Fibroblast of peridontal ligament (primary cell): ENCODE measurements at regions not wholly inside any gene's neighbourhood (a gene's known extent, or its start where the extent isn't known, plus 50 kb on each side); places are given as distances from the start of the nearest gene placed in this dataset.

Source experiments
- DNase-seq: peaks from one replicate; pipeline ENCODE4 v3.0.0-alpha.2; 2010; ENCODE audit errors: extremely low read depth

DNA sequence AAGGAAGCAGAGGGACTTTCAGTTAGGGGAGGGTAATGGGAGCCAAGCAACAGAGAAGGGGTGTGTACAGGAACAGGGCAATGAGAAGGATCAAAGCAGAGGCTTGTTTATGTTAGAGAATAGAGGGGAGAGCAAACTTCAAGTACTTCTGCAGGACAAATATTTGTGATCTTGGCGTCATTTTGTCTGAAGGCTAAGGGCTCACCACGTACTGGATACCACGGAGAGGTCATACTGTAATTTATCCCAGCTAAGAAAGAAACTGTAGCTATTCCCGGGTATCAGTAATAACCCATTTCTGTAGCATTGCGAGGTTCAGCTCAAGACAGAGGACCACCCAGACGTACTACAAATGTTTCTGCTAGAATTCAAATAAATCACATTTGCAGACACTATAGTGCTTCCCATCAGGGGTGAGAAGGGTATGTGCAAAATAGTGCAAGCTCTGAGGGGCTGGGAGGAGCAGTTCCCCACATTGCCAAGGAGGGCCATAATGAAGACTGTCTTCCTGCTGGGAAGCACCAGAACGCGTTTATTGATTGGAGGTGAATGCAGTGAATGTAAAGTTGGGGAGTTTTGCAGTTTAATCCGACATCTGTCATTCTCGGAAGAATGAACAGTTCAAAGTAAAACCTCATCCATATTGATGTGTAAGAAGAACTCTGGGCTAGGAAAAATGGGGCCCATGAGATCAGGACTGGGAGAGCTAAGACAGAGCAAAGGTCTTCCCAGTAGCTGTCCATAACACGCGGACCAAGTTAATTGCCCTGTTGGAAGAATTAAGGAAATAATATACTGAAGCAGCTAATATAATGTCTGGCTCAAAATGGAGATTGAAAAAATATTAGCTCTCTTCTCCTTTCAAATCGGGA is 136.9 kb downstream of the RWDD3 start:
- DNase-seq: no peak

DNA sequence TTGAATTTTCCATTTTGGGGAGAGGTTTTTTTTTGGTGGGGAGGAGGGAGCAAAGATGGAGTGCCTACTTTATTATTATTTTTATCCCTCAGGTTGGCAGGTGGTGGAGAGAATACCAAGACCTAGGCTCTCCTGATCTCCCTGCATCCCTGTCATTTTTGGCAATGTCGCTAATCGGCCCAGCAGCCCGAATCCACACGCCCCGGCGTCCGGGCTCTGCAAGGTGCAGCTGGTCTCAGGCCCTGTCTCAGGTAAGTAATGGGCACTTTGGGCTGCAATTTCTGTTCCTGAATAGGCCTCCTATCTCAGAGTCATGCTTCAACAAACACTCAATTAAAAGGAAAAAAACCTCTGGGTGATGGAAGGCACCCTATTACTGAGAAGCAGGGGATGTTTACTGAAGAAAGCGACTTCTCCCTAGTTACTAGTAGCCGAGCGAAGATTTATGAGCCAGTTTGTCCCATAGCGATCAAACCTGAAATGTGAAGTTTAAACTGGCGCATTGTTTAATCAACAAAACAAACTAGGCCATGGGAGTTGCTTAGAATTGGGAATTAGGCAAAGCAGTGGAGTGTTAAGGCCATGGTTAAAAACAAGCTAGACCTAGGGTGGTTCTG is 137.8 kb downstream of the RWDD3 start:
- no peak for DNase-seq

DNA sequence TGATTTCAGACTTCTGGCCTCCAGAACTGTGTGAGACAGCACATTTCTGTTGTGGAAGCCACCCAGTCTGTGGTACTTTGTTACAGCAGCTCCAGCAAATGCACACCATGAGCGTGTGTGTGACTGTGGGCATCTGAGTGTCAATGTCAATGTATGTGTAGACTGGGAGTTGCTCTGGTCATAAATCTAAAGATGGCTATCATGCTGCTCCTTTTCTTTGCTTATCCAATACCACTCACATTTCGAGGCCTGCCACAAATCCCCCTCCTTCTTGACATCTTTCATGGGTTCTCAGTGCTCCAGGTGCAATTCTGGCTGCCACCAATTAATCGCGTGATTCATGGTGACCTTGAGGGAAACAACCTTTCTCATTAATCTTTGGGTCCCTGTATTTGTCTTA is 141.2 kb downstream of the RWDD3 start:
- DNase-seq: no peak

DNA sequence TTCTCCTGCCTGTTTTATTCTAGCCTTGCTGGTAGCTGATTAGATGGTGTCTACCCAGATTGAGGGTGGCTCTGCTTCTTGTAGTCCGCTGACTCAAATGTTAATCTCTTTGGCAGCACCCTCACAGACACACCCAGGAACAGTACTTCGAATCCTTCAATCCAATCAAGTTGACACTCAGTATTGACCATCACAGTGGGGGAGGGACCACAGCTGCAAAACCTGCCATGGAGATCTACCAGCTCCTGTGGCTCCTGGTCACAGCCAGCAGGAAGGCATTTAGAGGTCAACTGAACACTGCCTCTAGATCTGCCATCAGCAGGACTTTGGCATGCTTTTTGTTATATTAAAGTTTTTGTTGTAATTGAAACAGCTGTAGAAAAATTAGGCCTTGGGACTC is 146.9 kb downstream of the RWDD3 start:
- no peak for DNase-seq

DNA sequence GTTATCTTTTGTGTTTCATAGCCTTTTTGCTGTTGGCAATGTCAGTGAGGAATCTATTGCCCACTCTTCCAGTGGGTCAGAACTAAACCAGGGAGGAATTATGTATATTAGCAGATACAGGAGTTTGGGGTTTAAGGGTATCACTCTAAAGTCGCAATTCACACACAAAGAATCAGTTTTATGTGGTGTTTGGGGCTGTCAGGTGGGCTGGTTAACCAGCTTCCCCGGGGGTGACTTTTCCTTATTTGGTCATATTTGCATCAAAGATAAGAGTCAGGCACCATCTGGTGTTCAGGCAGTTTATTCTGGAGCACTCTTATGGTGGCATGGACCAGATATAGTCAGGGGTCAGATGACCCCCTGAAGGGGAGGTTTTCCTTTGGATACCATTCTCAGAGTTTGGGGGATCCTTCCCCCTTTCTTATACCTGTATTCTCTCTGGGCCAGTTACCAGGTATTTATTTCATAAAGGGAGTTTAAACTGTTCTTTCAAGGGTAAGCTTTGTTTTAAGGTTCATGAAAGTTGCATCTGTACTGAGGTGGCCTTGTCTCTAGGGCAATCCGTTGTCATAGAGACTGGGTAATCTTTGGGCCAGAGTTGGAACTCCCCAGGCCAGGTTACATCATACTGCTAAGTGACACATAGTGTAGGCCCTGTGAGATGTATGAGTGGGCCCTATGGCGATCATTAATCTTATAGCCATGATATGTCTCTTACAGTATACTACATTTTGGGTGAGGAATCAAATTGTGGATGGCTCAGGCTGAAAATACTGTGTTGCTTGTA is 148.2 kb downstream of the RWDD3 start:
- no peak for DNase-seq

DNA sequence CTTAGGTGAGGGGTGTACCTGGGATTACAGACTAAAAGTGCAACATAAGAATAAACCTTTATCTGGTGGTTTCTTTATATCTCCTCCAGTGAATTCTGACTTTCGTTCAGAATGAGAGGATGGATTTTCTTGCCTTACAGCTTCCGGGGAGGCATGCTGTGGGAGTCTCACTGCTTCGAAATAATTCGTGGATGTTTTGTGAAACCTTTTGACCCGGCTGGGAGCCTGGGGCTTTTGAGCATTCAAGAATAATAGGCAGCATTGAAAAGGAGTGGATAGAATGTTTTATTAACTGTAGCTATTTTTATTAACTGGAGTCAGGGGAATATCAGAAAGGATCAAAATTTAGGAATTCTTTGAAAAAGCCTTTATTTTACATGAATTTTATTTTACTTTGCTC is 149.1 kb downstream of the RWDD3 start:
- DNase-seq: no peak

DNA sequence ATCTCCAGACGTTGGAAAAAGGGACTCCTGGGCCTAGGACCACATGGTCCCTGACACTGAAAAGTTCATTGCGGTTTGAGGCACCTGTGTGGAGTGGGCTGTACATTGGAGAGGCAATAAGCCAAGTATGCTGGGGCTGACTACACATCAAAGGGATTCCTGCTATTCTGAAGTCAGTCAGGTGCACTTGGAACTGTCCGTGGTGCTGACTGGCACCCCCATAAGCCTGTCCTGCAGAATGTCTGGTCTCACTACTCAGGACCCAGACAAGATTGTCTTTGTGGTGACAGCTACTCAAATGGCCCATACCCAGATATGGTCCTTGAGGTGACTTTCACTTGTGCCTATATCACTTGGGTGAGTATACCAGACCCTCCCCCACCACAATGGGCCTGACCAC is 150.6 kb downstream of the RWDD3 start:
- DNase-seq: no peak

DNA sequence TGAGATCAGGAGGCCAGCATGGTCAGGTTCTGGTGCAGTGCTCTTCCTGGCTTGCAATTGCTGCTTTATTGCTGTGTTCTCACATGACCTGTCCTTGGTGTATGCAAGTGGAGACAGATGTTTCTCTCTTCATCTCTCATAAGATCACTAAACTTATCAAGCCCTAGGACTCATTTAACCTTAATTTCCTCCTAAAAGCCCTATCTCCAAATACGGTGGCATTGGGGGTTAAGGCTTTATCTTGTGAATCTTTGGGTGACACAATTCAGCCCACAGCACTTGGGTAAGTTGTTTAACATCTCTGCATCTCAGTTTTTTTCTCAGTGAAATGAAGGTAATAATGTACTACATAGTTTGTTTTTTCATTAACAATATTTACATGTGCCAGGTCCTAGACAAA is 152.4 kb downstream of the RWDD3 start:
- DNase-seq: no peak

DNA sequence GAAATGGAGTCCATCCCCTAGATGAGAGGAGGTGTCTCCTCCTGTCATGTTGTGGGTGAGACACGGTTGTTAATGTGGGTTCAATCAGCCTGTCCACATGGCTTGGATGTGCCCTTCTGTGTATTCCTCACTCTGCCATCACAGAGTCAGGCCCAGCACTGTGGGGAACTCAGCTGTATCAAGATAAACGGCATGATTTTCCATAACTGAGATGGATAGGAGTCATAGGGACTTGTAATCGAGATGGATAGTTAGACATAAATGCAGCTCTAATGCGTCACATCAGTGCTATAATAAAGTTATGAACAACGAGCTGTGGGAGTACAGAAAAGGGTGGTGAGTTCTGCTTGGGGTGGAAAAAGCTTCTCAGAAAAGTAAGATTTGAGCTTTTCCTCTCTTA is 152.9 kb downstream of the RWDD3 start:
- no peak for DNase-seq

DNA sequence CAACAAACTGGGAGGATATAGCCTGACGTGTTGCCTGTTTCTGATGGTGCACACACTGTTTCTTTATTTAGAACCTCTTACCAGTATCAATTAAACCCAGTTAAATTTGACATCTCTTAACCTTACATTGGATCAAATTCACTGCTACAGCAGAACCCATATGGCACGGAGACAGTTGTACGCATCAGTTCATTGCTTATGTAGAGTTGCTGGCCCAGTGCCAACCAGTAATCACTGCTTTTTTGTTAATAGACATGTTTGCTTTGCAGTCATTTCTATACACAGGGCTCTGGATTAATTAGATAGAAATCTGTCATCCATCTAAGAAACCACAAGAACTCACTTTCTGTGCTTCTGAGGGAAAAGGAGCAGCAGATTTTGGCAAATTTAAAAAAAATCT is 154.0 kb downstream of the RWDD3 start:
- no peak for DNase-seq

DNA sequence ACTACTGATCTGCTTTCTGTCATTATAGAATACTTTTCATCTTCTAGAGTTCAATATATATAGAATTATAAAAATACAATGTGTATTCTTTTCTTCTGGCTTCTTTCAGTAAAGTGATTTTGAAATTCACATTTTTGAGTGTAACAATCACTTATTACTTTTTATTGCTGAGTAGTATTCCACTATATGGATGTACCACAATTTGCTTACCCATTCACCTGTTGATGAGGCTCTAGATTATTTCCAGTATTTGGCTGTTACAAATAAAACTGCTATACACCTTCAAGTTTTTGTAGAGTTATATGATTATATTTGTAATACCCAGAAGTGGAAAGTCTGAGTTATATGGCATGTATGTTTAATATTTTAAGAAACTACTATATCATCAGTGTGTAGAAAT is 159.4 kb downstream of the RWDD3 start:
- DNase-seq: no peak

DNA sequence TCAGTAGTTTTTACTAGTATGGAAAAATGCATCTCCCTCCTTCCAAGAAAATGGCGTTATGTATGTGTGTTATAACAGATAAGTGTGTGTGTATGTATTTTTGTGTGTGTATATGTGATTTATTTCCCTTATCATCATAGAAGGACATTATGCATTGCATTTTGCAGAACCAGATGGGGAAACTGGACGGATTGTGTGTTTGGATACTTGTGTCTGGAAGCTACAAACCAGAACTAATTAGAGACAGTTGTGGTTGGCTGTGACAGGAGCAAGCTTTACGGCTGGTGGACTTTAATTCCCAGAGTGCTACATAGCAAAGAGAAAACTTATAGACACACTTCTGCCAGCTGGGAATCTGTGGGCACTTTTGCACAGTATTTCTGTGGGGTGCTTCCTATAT is 162.5 kb downstream of the RWDD3 start:
- no peak for DNase-seq

DNA sequence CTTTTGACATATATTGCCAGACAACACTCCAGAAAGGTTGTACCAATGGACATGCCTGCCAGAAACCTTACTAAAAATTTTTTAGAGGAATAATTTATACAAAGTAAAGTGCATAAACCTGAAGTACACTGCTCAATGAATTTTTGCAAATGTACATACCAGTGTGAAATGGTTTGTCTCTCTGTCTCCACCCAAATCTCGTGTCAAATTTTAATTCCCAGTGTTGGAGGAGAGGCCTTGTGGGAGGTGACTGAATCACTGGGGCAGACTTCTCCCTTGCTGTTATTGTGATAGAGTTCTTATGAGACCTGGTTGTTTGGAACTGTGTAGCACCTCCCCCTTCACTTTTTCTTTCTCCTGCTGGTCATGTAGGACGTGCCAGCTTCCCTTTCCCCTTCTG is 168.8 kb downstream of the RWDD3 start:
- no peak for DNase-seq

DNA sequence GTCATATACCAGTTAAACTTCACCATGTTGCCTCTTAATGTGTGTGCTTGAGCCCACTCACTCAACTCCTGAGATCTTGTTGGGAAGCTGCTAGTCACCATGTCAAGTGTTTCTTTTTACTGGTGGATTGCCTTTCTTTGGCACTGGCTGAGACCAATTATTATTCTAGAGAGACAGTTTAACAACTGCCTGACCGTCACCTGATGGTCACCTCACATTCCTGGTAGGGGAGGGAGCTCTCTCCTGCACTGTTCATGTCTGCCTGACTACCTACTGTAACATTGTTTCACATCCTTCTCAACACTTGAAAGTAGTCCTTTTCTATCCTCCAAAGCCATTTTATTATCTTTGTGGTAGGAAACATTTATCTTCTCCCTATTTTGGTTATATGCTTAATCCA is 172.3 kb downstream of the RWDD3 start:
- no peak for DNase-seq

DNA sequence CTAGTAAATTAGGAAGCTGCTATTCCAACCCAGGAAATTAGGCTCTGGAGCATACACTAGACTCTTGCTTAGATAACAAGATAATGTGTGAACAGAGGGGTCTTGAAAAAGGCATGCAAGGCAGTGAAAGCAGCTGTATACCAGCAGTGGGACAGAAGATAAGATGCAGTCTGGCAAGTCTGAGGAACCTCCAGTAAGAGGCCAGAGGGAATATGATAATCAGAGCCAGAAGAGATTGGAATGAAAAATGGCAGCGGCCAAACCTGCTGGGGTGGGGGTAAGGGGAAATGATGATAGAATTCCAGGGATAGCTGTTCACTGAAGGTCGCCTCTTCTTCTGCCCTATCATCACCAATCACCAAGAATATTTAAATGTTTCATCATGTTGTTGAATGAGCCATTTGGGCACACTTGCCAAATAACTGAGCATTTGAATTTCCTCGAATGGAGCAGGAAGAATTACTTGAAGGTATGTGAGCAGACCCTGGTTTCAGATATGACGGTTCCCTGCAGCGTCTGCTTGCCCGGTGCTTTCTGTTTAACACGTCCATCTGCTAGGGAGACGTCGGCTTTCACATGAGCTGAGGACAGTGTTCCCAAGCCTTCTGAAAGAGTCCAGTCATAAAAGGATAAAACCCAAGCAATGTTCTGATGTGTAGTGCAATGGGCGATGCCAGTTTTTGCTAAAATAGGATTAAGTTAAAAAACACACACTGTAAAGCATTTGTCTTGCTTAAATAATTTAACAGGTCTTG is 173.3 kb downstream of the RWDD3 start:
- no peak for DNase-seq

DNA sequence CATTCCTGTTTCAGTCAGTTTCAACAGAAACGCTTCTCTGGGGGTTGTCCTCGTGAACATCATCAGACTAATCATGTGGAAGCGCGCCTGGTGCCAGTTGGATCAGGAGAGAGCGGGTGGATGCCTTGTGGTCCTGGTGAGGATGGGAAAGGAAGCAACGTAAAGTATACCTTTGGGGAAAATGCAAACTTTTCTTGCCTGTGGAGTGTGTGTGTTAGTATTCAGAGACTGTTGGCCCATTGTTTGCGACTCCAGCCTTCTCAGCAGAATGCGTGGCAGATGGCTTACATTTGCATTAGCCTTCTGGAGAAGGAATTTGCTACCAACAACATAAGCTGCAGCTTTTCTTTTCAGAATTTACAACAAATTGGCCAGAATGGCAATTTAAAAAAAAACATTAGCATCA is 173.9 kb downstream of the RWDD3 start:
- no peak for DNase-seq

DNA sequence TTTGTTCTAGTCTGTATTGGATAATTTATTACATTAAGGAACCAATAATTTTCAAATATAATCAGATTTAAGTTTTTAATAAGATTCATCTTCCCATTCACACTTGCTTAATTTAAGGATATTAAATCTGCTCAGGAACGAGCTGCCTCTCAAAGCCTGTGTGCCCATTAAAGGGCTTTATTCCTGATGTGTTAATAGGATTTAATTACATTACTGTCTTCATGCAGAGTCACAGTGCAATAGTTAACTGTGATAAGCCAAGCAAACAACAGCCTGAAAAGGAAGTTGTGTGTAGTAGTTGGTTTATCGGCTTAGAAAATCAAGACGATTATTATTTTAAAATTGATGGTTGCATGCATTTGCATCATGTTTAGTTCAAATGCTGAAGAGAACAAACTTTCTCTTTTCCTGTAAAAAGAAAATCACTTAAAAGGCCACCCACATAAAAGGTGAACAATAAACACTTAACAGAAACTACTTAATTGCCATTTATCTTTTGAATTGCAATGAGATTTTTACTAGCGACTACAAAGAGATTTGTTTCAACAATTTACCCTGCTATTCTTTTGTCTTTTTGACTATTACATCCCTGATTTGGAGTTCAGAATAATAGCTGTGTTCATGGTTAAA is 174.6 kb downstream of the RWDD3 start:
- no peak for DNase-seq

DNA sequence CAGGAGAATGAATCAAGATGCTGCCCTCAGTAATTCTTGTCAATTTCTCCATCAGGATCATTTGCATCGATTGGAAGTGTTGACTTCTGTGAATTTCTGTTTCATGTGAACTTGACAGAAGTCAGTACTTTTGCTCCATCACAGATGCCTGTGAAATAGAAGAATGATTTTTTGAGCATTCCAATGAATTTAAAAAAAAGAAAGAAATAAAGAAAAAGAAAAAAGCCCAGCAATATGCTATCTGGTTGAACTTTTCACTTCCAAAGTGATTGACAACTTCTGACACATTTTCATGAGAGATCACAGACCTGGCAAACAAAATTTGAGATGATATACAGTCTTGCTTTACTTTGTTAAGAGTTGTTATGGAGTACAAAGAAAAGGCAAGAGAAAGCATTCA is 175.3 kb downstream of the RWDD3 start:
- DNase-seq: no peak

DNA sequence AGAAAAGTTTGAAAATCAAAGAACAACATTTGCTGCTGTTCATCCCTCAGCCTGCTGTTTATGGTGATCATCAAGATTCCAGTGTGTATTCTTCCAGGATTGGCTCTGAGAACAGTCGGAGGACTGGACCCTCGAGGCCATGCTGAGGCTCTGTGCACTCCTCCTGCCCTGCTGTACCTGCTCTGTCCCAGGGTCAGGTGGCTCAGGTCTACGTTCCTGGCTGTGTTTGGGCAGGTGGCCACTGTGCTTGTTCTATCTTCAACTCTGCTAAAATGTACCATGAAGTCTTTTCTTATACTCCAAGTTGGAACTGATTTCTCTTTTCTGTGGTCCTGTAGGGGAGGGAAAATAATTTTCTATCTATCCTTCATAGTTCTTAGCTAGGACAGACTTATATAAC is 175.9 kb downstream of the RWDD3 start:
- no peak for DNase-seq

DNA sequence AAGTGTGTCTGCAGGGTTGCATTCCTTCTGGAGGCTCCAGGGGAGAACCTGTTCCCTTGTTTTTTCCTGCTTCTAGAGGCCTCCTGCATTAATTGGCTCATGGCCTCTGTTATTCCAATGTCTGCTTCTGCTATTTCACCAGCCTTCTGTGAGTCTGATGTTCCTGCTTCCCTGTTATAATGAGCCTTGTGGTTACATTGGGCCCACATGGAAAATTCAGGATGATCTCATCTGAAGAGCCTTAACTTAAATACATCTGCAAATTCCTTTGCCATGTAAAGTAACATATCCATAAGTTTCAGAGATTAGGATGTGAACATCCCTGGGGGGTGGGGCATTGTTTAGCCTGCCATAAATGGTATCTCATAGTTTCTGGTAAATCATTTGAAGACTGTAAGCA is 181.1 kb downstream of the RWDD3 start:
- DNase-seq: no peak

DNA sequence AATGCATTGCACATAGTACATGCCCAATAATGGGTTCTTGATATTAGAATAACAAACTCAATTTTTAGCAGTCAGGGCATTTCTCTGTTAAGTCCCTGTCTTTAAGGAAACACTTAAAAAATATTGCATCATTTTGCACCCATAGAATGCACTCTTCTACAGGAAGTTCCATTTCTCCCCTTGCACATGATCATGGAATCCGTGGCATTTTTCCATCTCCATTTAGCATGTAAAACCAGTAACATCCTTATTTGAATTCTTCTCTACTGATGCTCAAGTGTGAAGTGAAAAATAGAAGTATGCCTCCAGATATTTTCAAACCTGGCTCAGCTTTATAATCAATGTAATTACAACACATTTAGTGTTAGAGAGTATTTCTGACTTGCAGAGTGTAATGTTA is 192.8 kb downstream of the RWDD3 start:
- no peak for DNase-seq

DNA sequence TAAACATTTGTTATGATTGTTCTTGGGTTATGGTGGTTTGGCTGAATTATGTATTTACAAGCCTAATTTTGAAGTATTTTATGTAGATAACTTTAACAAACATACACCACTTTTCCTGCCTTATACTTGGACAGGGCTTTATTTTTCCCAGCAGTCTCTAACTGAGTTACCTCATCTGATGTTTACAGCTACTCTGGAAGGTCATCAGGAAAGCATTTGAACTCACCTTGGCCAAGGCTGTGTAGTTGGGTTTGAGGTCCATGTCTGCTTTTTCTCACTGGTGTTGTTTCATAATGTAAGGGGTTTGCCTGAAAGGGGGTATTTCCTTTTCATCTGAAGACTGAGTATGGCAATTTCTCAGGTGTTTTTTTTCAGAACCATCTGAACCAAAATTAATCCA is 193.5 kb downstream of the RWDD3 start:
- DNase-seq: no peak
